Skeletal muscle satellite cell (primary cell): ENCODE measurements at regions not wholly inside any gene's neighbourhood (a gene's known extent, or its start where the extent isn't known, plus 50 kb on each side); places are given as distances from the start of the nearest gene placed in this dataset.

Experiments
- H3K27me3 ChIP-seq: 2 replicates; pipeline ENCODE4 v1.7.0; 2013; ENCODE audit warnings: low read length; ENCODE audit not compliant: control insufficient read depth, insufficient read depth
- H3K36me3 ChIP-seq: 2 replicates; pipeline ENCODE4 v1.7.0; 2013; ENCODE audit warnings: mild to moderate bottlenecking, control low read depth, low read length; ENCODE audit not compliant: insufficient read depth
- H3K4me1 ChIP-seq: 2 replicates; pipeline ENCODE4 v1.7.0; 2013; ENCODE audit warnings: low read length; ENCODE audit not compliant: control insufficient read depth, insufficient read depth
- H3K4me2 ChIP-seq: 2 replicates; pipeline ENCODE4 v1.7.0; 2013; ENCODE audit warnings: mild to moderate bottlenecking, low read length
- H3K4me3 ChIP-seq: 2 replicates; pipeline ENCODE4 v1.7.0; 2013; ENCODE audit warnings: low read length
- H3K9ac ChIP-seq: 2 replicates; pipeline ENCODE4 v1.7.0; 2013; ENCODE audit warnings: mild to moderate bottlenecking, low read depth, low read length, moderate library complexity
- H3K9me3 ChIP-seq: replicated peaks from 2 replicates; pipeline ENCODE4 v1.7.0; 2013; ENCODE audit warnings: mild to moderate bottlenecking, control low read depth, low read length

- Histone ChIP-seq H3K9ac (no peak overlapping the region), H3K9me3 (no peaks in the 10 kb centered on the region), H3K4me3 (no peak overlapping the region), H3K4me2 (no peak overlapping the region), H3K4me1 (no peaks in the 10 kb centered on the region), H3K27me3 (no peaks in the 10 kb centered on the region), H3K36me3 (no peaks in the 10 kb centered on the region)
Measured at GRCh38 chr10:106226142-106226541, 938.4 kb downstream of the SORCS1 start.

- H3K4me3 ChIP-seq = no peak overlapping the region
- no peaks in the 10 kb centered on the region for H3K4me1 ChIP-seq
- H3K9me3 ChIP-seq = no peaks in the 10 kb centered on the region
Measured at GRCh38 chr10:106224676-106225075, 939.8 kb downstream of the SORCS1 start.

DNA sequence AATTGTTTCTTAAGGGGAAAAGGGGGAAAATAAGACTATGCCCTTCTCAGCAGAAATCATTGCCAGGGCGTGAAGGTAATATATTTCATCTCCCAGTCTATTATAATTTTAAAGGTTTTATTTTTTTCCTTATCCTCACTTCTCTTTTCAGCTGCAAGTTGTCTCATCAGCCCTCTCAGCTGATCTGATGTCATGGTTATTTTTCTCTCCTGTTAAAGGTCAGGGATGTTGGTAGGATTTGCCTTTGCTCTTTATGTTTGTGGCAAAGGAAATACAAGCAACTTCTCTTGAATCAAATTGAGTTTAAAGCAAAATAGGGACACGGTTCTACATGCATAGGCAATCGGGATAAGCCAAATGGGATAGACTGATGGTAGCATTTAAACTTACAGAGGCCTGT, 946.9 kb downstream of the SORCS1 start:
- Histone ChIP-seq H3K36me3 (no peaks in the 10 kb centered on the region), H3K4me3 (no peak overlapping the region), H3K9ac (no peak overlapping the region), H3K27me3 (no peaks in the 10 kb centered on the region), H3K4me1 (no peaks in the 10 kb centered on the region), H3K4me2 (no peak overlapping the region), H3K9me3 (peaks cover 3% of the 10 kb centered on the region)

More at GRCh38 chr10:106224676-106225075, 939.8 kb downstream of the SORCS1 start:
- Histone ChIP-seq H3K27me3 (no peaks in the 10 kb centered on the region), H3K9ac (no peak overlapping the region), H3K36me3 (no peaks in the 10 kb centered on the region), H3K4me2 (no peak overlapping the region)

- no peak overlapping the region for H3K4me2 ChIP-seq
- H3K4me3 ChIP-seq = no peak overlapping the region
- H3K4me1 ChIP-seq = no peaks in the 10 kb centered on the region
- H3K9me3 ChIP-seq = peaks cover 3% of the 10 kb centered on the region
- no peaks in the 10 kb centered on the region for H3K27me3 ChIP-seq
- H3K9ac ChIP-seq = no peak overlapping the region
- H3K36me3 ChIP-seq = no peaks in the 10 kb centered on the region
Measured at GRCh38 chr10:106216085-106216484, 948.4 kb downstream of the SORCS1 start.

DNA sequence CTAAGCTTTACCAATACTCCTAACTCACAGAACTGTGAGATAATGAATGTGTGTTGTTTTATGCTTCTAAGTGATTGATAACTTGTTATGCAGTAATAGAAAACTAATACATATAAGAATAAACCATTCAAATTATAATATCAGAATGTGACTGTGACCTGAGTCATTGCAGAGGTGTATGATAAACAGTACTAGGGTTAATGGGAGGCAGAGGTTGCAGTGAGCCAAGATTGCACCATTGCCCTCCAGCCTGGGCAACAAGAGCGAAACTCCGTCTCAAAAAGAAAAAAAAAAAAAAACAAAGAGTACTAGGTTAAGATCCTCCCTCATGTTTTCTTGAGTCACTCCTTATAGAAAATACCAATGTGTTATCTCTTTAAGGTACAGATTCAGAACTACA, 950.3 kb downstream of the SORCS1 start:
- Histone ChIP-seq H3K27me3 (no peaks in the 10 kb centered on the region), H3K9ac (no peak overlapping the region), H3K36me3 (no peaks in the 10 kb centered on the region)

GRCh38 chr10:106213493-106213892, 951.0 kb downstream of the SORCS1 start:
- Histone ChIP-seq H3K9me3 (peaks cover 3% of the 10 kb centered on the region), H3K4me2 (no peak overlapping the region), H3K4me3 (no peak overlapping the region)

More for the DNA sequence above, 950.3 kb downstream of the SORCS1 start:
- H3K4me1 ChIP-seq = no peaks in the 10 kb centered on the region
- H3K4me3 ChIP-seq = no peak overlapping the region
- no peak overlapping the region for H3K4me2 ChIP-seq
- peaks cover 3% of the 10 kb centered on the region for H3K9me3 ChIP-seq

DNA sequence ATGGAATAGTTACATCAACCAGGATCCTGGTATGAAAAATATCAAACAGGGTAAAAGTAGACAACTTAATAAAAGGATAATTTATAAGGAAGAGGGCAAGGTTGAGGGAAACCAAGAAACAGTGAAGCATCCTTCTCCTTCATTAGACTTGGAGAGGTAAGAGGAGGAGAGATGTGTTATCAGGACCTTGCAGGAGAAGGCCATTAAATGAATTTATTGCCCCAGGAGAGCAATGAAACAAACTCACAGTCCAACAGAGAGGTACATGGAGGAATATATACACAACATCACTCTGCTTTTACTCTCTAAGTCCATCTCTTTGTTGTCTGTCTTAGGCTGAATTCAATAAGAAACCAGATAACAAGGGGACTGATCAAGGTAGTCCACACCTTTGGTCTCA, 966.2 kb downstream of the SORCS1 start:
- no peak overlapping the region for H3K4me3 ChIP-seq
- no peaks in the 10 kb centered on the region for H3K9me3 ChIP-seq

More at GRCh38 chr10:106213493-106213892, 951.0 kb downstream of the SORCS1 start:
- Histone ChIP-seq H3K36me3 (no peaks in the 10 kb centered on the region), H3K27me3 (no peaks in the 10 kb centered on the region), H3K9ac (no peak overlapping the region), H3K4me1 (no peaks in the 10 kb centered on the region)

DNA sequence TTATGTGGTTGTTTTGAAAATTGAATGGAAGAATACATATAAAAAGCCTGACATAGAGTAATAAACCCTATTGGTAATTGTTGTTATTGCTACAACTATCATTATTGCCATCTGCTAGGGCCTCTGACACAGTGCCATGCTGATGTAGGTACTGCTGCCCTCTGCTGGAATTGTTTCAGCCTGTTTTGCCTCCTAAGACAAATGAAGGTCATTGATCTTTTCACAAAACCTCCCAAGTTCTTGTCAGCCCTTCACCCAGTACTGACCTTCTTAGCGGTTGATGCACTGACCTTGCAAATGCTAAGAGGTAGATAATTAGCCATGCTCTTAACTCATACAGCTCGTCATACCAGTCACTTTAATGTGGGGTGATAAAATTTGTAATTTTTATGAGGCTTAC, 975.2 kb downstream of the SORCS1 start:
- Histone ChIP-seq H3K4me3 (no peak overlapping the region), H3K9ac (no peak overlapping the region), H3K4me2 (no peak overlapping the region), H3K9me3 (no peaks in the 10 kb centered on the region), H3K36me3 (no peaks in the 10 kb centered on the region), H3K4me1 (no peaks in the 10 kb centered on the region), H3K27me3 (no peaks in the 10 kb centered on the region)

More for the DNA sequence above, 966.2 kb downstream of the SORCS1 start:
- H3K4me1 ChIP-seq = no peaks in the 10 kb centered on the region
- no peaks in the 10 kb centered on the region for H3K27me3 ChIP-seq
- H3K4me2 ChIP-seq = no peak overlapping the region
- H3K9ac ChIP-seq = no peak overlapping the region
- no peaks in the 10 kb centered on the region for H3K36me3 ChIP-seq

- Histone ChIP-seq H3K36me3 (no peaks in the 10 kb centered on the region), H3K27me3 (no peaks in the 10 kb centered on the region), H3K9ac (no peak overlapping the region), H3K4me3 (no peak overlapping the region), H3K4me2 (no peak overlapping the region), H3K4me1 (no peaks in the 10 kb centered on the region), H3K9me3 (no peaks in the 10 kb centered on the region)
Measured at GRCh38 chr10:106185951-106186350, 978.6 kb downstream of the SORCS1 start.

DNA sequence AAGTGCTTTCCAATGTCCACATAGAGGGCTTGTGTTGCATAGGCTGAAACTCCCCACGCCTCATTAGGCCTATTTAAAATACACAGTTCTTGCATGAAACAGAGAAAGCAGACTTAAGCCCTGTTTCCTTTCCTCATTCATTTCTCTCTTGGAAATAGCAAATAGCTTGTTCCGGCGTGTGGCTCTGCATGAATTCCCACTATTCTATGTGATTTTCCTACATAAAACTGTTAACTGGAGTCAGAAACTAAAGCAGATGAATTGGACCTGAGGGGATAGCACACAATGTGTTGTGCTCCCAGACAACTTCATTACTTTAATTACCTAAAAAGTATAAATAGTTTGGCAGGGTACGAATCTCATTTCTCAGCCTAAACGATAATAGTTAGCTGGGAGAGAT, 981.5 kb downstream of the SORCS1 start:
- no peak overlapping the region for H3K4me2 ChIP-seq
- H3K4me1 ChIP-seq = no peaks in the 10 kb centered on the region
- no peaks in the 10 kb centered on the region for H3K27me3 ChIP-seq
- H3K36me3 ChIP-seq = no peaks in the 10 kb centered on the region
- no peak overlapping the region for H3K9ac ChIP-seq
- no peaks in the 10 kb centered on the region for H3K9me3 ChIP-seq
- no peak overlapping the region for H3K4me3 ChIP-seq

DNA sequence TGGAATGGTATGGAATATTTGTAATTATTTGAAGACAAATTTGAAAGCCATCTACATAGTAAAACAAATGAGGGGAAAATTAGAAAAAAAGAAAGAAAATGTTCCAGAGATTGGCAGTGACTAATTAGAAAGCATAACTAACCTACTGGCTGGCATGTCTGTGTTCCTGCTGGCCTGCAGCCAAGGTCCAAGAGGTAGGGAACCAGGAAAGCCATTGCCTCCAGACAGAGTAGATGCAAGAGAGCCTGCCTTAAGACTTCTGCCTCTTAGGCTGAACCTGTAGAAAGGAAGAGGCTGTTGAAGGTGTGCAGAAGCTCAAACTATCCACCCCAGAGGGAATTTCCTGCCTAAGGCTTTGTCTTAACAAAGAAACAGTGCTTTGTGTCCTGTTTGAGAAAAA, 982.0 kb downstream of the SORCS1 start:
- no peak overlapping the region for H3K4me3 ChIP-seq
- H3K4me2 ChIP-seq = no peak overlapping the region
- no peaks in the 10 kb centered on the region for H3K36me3 ChIP-seq
- no peaks in the 10 kb centered on the region for H3K4me1 ChIP-seq
- H3K9ac ChIP-seq = no peak overlapping the region
- no peaks in the 10 kb centered on the region for H3K9me3 ChIP-seq
- H3K27me3 ChIP-seq = no peaks in the 10 kb centered on the region

DNA sequence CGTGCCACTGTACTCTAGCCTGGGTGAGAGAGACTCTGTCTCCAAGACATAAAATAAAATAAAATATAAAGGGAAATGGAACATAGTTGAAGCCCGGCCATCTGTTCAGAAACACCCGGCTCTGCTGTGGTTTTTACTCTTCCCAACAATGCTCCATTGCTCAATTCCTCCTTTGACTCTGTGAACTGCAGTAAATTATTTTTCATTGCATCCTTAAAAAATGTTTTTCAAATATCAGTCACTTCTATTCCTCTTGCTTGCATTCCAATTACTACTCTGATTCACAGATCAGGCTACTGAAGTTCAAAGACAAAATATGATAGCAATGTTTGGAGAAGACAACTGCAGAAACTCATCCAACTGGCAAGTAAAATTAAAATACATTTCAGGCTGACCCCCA, 983.0 kb downstream of the SORCS1 start:
- Histone ChIP-seq H3K4me1 (no peaks in the 10 kb centered on the region), H3K4me3 (no peak overlapping the region)

More for the DNA sequence above, 983.0 kb downstream of the SORCS1 start:
- H3K4me2 ChIP-seq = no peak overlapping the region
- H3K36me3 ChIP-seq = no peaks in the 10 kb centered on the region
- H3K27me3 ChIP-seq = no peaks in the 10 kb centered on the region
- no peak overlapping the region for H3K9ac ChIP-seq
- no peaks in the 10 kb centered on the region for H3K9me3 ChIP-seq
